Islet precursor cell (in vitro differentiated cells): ENCODE measurements at regions not wholly inside any gene's neighbourhood (a gene's known extent, or its start where the extent isn't known, plus 50 kb on each side); places are given as distances from the start of the nearest gene placed in this dataset.

ENCODE experiments used
- DNase-seq: peaks from one replicate; pipeline ENCODE4 v3.0.0-alpha.2; 2018

DNA sequence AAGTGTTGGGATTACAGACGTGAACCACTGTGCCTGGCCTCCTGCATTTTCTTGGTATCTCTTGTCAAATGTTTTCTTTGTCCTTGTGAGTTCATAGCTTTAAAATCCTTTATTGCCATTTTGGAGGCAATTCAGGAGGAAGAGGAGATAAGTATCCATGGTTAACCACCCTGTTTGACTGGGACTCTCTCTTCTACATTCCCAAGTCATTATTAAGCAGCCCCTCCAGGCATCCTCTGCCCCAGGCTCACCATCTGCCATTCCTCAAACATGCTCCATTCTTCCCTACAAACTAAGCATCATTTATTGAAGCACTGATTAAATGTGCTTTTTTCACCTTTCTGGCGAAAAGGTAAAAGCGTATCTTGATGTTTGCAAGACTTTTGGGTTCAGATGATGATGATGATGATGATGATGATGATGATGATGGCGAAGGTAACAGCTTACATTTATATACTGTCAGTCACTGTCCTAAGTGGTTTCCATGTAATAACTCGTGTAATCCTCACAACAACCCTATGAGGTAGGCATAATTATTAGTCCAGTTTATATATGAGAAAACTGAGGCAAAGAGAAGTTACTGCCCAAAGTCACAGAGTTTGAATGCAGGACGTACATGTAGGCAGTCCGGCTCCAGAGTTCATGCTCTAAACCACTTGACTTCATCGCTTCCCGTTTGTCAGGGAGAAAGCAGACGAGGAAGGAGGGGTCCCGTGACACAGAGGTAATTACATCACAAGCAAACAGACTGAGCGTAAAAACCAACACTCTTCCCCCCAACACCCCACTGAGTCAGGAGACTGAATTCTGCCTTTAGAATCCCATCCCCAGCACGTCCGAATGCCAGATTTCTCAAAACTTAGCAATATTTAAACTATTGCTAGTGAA lies 69.7 kb upstream of the ACKR3 start:
- DNase-seq = peak; percentile 75

DNA sequence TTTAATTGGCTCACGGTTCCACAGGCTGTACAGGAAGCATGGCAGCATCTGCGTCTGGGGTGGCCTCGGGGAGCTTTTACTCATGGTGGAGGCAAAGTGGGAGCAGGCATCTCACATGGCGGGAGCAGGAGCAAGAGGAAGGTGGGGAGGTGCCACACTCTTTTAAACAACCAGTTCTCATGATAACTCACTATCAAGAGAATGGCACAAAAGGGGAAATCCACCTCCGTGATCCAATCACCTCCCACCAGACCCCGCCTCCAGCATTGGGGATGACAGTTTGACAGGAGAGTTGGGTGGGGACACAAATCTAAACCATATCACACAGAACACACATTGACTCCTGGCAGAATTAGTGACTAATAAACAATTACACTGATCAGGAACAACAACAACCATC lies 68.6 kb upstream of the ACKR3 start:
- no peak for DNase-seq

DNA sequence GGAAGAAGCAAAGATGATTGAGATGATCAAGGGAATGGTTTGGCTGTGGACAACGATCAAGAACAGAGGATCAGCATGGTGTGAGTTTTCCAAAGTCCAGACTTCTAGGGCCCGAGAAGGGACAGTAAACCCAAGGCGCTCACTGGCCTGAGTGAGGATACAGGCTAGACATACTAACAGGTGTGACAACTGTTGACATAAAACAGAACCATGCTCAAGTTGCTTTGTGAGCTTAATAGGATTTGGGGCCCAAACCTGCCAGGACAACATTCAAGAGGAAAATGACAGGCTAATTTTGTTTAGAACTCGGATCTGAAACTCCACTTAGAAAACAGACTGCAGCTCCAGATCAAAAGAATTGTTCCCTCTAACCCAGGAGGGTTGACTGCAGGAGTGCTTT lies 68.1 kb upstream of the ACKR3 start:
- DNase-seq = peak; percentile 92

DNA sequence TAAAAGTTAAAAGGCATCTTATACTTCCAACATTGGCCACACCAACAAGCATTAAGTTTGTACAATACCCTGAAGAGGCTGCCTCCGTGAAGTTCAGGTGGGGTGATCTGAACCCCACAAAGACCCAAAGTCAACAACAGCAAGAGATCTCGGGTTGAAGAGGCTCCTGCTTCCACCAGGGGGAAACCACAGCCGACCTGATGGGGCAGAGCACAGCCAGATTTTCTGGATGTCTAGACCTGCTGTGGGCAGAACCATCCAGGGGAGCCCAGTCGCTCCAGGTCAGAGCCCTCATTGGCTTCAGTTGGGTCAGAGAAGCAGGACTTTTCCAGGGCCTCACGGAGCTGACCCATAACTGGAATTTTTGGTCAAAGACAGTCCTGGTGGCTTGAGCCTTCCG lies 66.5 kb upstream of the ACKR3 start:
- peak; percentile 65 for DNase-seq

DNA sequence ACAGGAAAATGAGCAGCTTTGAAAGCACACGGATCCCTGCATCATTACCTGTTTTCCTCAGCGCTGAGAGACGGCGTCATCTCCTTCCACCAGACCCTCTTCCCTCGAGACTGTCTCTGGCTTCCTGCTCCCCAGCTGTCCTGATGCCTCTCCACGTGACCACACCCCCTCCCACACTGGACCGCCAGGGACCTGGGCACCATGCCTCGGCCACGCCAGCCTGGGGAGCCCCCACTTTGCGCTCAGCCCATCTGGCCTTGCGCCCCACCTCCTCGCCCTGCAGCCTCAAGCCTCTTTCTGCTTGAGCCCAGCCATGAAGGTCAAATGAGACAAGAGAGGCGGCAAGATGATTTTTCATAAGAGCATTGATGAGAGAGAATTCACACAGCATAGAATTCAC lies 66.0 kb upstream of the ACKR3 start:
- DNase-seq = no peak

DNA sequence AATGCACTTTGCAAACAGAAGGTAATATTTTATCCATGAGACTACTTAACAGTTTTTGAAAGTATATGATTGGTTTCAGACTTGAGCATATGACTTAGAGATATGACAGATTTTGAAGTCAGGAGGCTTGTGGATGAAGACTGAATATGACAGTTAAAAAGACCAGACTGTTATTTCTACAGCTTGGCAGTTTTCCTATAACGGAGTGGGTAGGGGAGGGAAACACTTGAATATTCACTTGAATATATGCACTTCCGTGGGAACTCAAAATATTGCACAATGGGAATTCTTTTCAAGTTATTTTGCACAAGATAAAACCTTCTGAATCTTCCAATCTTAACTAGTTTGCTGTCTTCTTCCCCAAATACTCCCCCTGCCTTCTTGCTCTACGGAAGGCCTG lies 64.6 kb upstream of the ACKR3 start:
- DNase-seq = no peak

DNA sequence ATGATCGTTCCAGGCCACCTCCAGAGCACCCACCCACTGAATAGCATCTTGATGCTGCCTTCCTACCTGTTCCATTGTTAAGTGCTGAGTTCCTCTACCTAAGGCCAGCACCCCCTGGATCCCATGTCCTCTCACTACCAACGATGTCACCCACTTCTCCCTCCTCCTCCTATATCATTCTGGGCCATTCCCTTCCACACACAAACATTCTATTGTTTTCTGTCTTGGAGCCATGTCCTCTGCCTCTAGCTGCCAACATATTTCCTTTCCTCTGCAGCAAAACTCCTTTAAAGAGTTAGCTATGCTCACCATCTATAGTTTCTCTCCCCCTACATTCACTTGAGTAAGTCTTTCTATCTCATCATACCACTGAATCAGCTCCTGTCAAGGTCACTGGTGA lies 64.0 kb upstream of the ACKR3 start:
- DNase-seq = no peak

DNA sequence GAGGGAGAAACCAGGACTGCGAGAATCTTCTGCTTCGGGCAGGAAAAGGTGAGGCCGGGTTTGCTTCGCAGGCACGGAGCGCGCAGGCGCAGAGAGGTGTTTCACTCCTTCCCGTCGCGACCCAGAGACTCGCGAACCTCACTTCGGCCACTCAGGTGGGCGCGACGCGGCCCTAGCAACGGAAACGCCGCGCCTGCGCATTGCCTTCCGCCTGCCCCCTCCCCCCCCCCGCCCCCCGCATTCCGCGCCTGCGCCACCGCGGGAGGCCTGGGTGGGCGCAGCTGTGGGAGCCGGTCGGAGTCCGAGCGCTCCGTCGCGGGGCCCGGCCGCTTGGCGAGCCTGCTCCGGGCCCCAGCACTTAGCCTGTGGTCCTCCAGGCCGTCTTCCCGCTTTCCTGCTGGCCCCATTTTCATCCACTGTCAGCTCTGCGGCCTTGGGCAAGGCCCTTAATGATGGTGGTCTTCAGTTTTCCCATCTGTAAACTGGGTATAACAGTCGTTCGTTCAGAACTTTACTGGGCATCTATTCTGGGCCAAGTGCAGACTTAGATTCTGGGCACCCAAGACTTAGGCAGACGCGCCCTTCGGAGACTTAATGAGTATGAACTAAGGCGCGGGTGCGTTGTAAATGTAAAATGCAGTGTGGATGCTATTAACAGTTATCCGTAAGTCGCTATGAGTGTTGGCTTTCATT lies 62.1 kb upstream of the ACKR3 start:
- DNase-seq = peak; percentile 83

DNA sequence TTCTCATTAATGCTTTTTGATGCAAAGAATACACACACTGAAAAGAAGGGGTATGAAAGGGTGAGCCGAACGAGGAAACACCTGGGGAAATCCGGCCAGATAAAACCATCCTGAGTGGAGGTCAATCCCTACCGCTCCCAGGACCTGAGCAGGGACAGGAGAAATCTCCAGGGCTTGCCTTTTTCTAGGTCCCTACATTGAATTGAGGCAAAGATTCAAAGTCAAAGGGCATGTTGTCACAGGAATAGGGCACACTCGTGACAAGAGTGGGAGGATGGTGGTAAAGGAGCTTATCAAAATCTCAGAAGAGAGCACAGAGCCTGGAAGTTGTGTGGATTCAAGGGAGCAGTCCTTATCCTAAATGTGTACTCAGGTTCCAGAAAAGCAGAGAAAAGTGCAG lies 61.2 kb upstream of the ACKR3 start:
- DNase-seq = no peak

DNA sequence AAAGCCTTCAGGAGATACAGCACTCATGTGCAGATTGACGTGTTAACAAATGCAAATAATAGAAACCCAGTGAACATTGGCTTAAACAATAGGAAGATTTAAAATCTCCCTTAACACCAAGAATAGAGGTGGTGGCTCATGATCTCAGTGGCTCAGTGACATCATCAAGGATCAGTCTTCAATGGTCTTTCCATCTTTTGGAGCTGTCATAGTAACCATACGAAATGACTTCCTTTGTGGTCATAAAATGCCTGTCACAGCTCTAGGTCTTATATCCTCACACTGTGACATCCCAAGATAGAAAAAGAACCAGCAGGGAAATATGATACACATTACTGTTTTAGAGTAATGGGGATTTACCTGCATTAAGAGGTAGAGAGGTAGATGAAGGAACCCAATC lies 59.6 kb upstream of the ACKR3 start:
- no peak for DNase-seq

DNA sequence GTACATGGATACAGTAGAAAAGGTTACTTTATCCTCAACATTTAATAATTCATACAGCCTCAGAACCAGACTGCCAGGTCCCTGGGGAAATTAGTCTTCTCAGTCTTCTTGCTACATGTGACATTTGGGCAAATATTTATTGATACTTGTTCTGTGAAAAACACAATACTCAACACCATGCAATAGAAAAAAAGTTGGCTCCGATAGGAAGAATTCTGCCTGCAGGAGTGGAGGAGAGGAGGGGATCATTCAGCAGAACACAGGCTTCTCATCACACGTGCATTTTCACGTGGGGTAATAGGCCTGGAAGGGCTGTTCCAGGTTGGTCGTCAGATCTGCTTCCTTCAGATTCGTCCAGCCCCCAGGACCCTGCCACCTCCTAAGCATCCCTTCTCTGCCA lies 58.4 kb upstream of the ACKR3 start:
- DNase-seq = no peak

DNA sequence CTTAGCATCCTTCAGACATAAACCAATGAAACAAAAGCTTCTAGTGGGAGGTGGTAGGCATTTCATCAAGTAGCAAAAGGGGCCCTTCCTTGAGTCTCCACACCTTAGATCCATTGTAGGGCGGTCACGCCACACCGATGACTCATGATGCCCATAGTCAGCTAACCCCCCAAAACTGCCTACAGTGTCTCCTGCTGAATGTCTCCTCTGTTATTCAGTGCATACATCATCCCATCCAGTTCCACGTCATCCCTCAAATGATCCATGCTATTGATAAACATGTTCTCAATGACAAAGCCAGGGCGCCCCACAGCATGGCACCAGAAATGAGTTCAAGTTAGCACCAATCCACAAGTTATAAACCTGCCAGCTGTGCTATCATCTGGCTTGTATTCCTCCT lies 57.4 kb upstream of the ACKR3 start:
- DNase-seq = no peak

DNA sequence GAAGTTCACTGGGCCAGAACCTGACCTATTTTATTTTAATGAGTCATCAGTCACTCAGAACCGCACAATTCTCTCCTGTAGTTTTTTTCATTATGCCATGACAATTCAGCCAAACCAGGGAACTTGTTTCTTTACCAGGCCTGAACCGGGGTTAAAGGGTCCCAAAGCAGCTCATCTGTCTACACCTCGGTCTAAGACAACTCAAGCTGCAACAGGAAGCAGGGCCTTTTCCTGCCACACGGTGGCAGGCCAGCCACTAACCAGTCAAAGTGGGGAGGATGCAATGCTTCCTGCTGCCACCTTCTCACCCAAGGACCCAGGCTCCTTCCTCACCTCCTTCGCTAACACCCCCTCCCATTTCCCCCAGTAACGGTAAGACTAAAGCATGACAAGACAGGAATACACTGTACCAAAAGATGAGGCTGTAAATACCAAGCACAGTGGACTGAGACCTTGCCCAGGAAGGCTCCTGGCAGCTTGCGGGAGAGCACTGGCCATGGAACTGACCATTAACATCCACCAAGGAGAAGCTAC lies 56.7 kb upstream of the ACKR3 start:
- DNase-seq = peak; percentile 79

DNA sequence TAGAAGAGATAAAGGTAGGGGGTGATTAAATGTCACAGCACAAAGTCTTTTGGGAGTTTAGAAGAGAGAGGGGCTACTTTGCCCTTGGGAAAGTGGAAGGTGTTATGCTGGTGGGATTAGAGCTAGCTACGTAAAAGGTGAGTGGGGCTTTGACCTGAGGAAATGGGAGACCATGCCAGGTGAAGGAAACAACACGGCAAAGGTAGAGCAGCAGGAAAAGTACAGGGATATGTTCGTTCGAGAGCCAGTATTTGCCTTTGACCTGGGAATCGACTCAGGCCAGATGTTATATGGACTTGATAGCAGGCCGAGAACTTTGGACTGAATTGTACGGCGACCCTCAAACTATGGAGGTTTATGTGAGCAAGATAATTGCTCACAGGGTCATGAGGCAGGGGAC lies 55.7 kb upstream of the ACKR3 start:
- no peak for DNase-seq

DNA sequence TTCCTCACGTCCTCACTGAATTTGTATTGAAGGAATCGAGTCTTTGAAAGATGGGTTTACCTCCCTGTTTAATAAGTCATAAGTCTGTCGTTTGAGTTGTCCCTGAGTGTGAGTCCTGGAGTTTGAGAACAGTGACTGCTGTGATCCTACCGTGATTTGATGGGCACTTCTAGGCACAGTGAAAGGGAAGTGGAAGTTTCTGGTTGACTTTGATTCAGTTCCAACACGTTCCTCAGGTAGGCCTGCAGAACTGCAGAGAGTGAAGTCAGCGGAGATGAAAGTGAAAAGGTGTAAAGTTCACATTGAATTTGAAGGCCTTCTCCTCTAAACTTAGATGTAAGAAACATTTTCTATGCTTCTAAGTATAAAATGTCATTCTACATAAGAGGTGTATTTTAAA lies 52.9 kb upstream of the ACKR3 start:
- DNase-seq = no peak

DNA sequence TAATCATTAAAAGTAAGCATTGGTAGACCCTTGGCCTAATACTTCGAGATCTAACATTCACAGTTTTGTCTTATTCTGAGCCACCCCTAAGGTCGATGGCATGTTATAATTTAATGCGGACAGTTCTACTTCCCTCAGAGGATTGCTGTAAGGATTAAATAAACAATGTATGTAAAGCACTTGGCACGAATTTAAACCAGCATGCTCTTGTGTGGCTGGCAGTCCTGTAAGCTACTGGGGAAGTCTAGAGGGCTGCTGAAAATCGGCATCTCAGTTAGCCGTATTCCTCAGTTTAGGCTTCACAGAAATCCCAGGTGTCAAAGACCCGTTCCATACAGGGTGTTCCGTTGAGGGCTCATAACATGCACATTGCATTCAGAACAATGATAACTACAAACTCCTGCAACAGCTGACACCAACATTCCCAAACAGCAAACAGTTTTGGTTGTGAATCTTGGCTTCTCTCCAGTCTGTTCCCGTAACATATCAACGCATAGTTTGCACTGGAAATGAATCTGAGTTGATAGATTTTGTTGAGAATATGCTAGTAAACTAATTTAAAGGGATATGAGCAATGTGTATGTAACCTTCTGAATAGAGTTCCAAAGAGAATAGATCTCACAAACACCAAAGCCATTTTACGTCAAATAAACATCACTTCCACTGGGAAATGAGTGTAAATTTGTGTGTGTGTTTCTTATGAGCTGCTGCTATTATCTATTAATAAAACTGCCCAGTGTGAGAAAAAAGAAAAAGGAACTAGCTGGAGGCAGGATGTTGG lies 52.2 kb upstream of the ACKR3 start:
- DNase-seq = no peak
